Tibial nerve (tissue), 4 donors: ENCODE measurements at regions not wholly inside any gene's neighbourhood (a gene's known extent, or its start where the extent isn't known, plus 50 kb on each side); places are given as distances from the start of the nearest gene placed in this dataset.

Experiments used
- DNase-seq, 2 donors: peaks; one replicate each; pipeline ENCODE4 v3.0.0-alpha.2; 2019; ENCODE audit warnings: low spot score in 2 of 2
- H3K27ac ChIP-seq, 4 donors: fragments of 200-600 bp; sonication (generic) in 3 of 4; one replicate each; pipeline ENCODE4 v1.5.1; 2017 to 2019; ENCODE audit warnings: mild to moderate bottlenecking in 1 of 4
- H3K27me3 ChIP-seq, 2 donors: fragments of 200-600 bp; sonication (generic) in 1 of 2; one replicate each; pipeline versions ENCODE4 v1.5.1 to v1.6.0; 2017 to 2019
- H3K36me3 ChIP-seq, 3 donors: fragments of 200-600 bp; sonication (generic); one replicate each; pipeline ENCODE4 v1.5.1; 2018 to 2019
- H3K4me1 ChIP-seq, 4 donors: fragments of 200-600 bp; sonication (generic) in 3 of 4; one replicate each; pipeline ENCODE4 v1.5.1; 2017 to 2019
- H3K4me3 ChIP-seq, 4 donors: fragments of 200-600 bp; sonication (generic) in 3 of 4; one replicate each; pipeline ENCODE4 v1.5.1; 2017 to 2019; ENCODE audit warnings: mild to moderate bottlenecking in 1 of 4, moderate library complexity in 1 of 4
- H3K9me3 ChIP-seq, 4 donors: fragments of 200-600 bp; sonication (generic) in 3 of 4; one replicate each; pipeline ENCODE4 v1.5.1; 2017 to 2019
- EP300 ChIP-seq, 2 donors: sonication (generic); formaldehyde crosslinking; IDR thresholded peaks; one replicate each; pipeline ENCODE4 v1.6.1; 2017; ENCODE audit warnings: antibody characterized with exemption in 2 of 2, mild to moderate bottlenecking in 1 of 2
- POLR2A ChIP-seq, 2 donors: fragments of 450-650 bp; IDR thresholded peaks; one replicate each; pipeline ENCODE4 v1.6.1; 2017; ENCODE audit warnings: antibody characterized with exemption in 2 of 2, mild to moderate bottlenecking in 2 of 2, moderate library complexity in 2 of 2
- WGBS, 2 donors: methylation state at CpG; one replicate each; pipeline ENCODE4 v1.1.5; 2018; 5-methylcytosine and 5-hydroxymethylcytosine counted together
- TF ChIP-seq, protein P1 (sequence below), 5 experiments: fragments of 200-600 bp in 3 of 5; fragments of 450-650 bp in 2 of 5; sonication (generic) in 3 of 5; IDR thresholded peaks; one replicate each; pipeline ENCODE4 v1.5.1; 2016 to 2019; ENCODE audit warnings: antibody characterized with exemption in 5 of 5, mild to moderate bottlenecking in 3 of 5, moderate library complexity in 2 of 5

DNA sequence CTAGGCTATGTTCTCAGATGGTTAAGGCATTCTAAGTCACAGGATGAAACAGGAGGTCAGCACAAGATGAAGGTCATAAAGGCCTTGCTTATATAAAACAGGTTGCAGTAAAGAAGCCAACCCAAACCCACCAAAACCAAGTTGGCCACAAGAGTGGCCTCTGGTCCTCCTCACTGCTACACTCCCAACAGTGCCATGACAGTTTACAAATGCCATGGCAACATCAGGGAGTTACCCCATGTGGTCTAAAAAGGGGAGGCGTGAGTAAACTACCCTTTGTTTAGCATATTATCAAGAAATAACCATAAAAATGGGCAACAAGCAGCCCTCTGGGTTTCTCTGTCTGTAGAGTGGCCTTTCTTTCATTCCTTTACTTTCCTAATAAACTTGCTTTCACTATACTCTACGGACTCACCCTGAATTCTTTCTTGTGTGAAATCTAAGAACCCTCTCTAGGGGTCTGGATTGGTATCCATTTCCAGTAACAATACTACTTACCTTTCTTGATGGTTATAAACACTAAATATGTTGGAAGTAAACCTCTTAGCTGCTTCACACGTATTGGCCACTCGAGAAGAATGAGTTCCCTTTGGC is 1237.9 kb downstream of the FAM181B start:
- DNase-seq = no peak
- TF ChIP-seq EP300 (IDR thresholded peaks at IDR 0.05) = no peak
- TF ChIP-seq POLR2A (IDR thresholded peaks at IDR 0.05) = no peak
- TF ChIP-seq, protein P1, sequence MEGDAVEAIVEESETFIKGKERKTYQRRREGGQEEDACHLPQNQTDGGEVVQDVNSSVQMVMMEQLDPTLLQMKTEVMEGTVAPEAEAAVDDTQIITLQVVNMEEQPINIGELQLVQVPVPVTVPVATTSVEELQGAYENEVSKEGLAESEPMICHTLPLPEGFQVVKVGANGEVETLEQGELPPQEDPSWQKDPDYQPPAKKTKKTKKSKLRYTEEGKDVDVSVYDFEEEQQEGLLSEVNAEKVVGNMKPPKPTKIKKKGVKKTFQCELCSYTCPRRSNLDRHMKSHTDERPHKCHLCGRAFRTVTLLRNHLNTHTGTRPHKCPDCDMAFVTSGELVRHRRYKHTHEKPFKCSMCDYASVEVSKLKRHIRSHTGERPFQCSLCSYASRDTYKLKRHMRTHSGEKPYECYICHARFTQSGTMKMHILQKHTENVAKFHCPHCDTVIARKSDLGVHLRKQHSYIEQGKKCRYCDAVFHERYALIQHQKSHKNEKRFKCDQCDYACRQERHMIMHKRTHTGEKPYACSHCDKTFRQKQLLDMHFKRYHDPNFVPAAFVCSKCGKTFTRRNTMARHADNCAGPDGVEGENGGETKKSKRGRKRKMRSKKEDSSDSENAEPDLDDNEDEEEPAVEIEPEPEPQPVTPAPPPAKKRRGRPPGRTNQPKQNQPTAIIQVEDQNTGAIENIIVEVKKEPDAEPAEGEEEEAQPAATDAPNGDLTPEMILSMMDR (IDR thresholded peaks at IDR 0.05) = no peak
- 72 to 80% methylated on average over 4 of the region's 4 CpGs for whole genome bisulfite sequencing, 2 donors
- peaks cover 0 to 6% (median 0%) of the 10 kb centered on the region in 4 donors for H3K4me1 ChIP-seq
- H3K27me3 ChIP-seq = no peaks in the 10 kb centered on the region
- no peaks in the 10 kb centered on the region for H3K36me3 ChIP-seq
- no peaks in the 10 kb centered on the region for H3K9me3 ChIP-seq
- H3K27ac ChIP-seq = no peak overlapping the region
- H3K4me3 ChIP-seq = no peak overlapping the region

DNA sequence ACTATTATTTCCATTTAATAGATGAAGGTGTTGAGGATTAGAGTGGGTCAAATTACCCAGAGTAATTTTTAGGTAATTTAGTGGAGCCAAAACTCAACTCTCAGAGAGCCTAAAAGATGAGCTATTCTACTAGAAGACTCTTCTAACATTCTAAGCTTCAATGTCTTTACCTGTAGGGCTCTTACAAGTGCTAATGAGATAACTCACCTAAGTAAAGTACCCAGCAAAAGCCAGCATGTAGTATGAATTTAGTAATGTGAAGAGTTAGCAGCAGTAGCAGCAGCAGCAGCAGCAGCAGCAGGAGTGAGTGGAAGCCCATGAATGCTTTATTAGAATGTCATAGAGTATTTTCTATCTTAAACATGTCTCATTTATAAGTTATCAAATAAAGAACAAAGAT is 1239.2 kb downstream of the FAM181B start:
- no peaks in the 10 kb centered on the region for H3K27me3 ChIP-seq
- no peak overlapping the region for H3K4me3 ChIP-seq
- H3K9me3 ChIP-seq = no peaks in the 10 kb centered on the region
- H3K36me3 ChIP-seq = no peaks in the 10 kb centered on the region
- no peak for DNase-seq
- TF ChIP-seq POLR2A (IDR thresholded peaks at IDR 0.05) = no peak
- TF ChIP-seq EP300 (IDR thresholded peaks at IDR 0.05) = no peak
- TF ChIP-seq, protein P1 (IDR thresholded peaks at IDR 0.05) = no peak
- no peak overlapping the region for H3K27ac ChIP-seq
- H3K4me1 ChIP-seq = peaks cover 0 to 6% (median 0%) of the 10 kb centered on the region in 4 donors

DNA sequence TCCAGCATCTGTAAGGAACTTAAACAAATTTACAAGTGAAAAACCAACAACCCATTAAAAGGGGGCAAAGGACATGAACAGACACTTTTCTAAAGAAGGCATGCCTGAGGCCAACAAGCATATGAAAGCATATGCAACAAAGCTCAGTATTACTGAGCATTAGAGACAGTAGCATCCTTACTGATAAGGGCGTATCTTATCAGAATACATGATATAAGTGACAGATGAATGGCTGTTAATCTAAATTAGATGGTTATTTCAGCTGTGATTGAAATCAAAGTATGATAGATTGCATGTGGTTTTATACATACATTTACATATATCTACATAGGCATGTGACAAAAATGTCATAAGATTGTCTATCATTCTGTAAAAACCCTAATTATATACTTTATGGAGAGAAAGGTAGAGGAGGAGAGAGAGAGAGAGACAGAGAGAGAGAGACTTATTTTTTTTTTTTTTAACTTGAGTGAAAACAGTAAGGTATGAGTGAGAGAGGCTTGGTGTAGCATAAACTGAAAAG is 1240.7 kb downstream of the FAM181B start:
- peaks cover 0 to 6% (median 0%) of the 10 kb centered on the region in 4 donors for H3K4me1 ChIP-seq
- no peaks in the 10 kb centered on the region for H3K36me3 ChIP-seq
- no peak for TF ChIP-seq POLR2A (IDR thresholded peaks at IDR 0.05)
- no peak for TF ChIP-seq EP300 (IDR thresholded peaks at IDR 0.05)
- TF ChIP-seq, protein P1 (IDR thresholded peaks at IDR 0.05) = no peak
- no peaks in the 10 kb centered on the region for H3K9me3 ChIP-seq
- no peak for DNase-seq
- 72 to 78% methylated on average over 1 of the region's 1 CpG for WGBS, 2 donors
- no peak overlapping the region for H3K27ac ChIP-seq
- no peak overlapping the region for H3K4me3 ChIP-seq
- no peaks in the 10 kb centered on the region for H3K27me3 ChIP-seq

DNA sequence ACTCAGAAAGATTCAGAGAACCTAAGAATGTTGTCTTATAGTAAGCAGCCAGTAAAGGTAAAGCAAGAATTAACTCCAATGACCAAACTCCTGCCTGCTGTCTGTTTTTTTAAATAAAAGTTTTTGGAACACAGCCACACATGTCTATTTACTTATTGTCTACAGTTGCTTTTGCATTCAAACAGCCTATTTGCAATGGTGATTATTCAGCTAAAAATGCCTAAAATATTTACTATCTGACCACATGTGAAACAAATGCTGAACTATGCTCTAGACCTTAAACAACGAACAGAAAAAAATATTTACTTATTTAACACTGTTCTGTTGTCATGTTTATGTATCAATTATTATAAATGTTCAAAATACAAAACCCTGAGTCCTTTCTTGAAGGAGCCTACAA is 1246.6 kb downstream of the FAM181B start:
- Histone ChIP-seq H3K9me3 (no peaks in the 10 kb centered on the region), H3K4me1 (no peaks in the 10 kb centered on the region), H3K27ac (no peak overlapping the region), H3K27me3 (no peaks in the 10 kb centered on the region), H3K36me3 (no peaks in the 10 kb centered on the region), H3K4me3 (no peak overlapping the region)
- TF ChIP-seq EP300 (IDR thresholded peaks at IDR 0.05) = no peak
- TF ChIP-seq, protein P1 (IDR thresholded peaks at IDR 0.05) = no peak
- TF ChIP-seq POLR2A (IDR thresholded peaks at IDR 0.05) = no peak
- DNase-seq = no peak
- WGBS, 2 donors = 27 to 43% methylated on average over 1 of the region's 1 CpG

DNA sequence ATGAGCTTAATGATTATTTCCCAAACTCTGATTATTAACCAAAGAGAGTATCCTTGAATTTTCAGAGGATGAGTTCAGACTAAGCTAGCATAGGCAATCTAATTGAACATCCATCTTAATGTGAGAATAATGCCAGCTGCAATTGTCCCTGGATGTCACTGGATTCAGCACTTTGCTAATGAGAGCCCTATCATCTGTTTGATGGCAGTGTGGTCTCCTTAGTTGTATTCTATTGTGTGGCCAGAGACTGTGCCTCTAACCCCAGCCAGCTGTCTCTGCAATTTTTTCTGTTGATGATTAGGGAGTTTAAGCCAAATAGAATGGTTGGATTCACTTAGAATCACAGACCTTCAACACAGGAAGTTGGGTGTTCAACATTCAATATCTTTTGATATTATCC is 1249.5 kb downstream of the FAM181B start:
- no peaks in the 10 kb centered on the region for H3K9me3 ChIP-seq
- no peaks in the 10 kb centered on the region for H3K27me3 ChIP-seq
- no peak overlapping the region for H3K4me3 ChIP-seq
- H3K27ac ChIP-seq = no peak overlapping the region
- H3K4me1 ChIP-seq = no peaks in the 10 kb centered on the region
- H3K36me3 ChIP-seq = no peaks in the 10 kb centered on the region
- no peak for DNase-seq
- TF ChIP-seq POLR2A (IDR thresholded peaks at IDR 0.05) (no peak), EP300 (IDR thresholded peaks at IDR 0.05) (no peak)
- TF ChIP-seq, protein P1 (IDR thresholded peaks at IDR 0.05) = no peak
